WI38 (cell line): ENCODE measurements at regions not wholly inside any gene's neighbourhood (a gene's known extent, or its start where the extent isn't known, plus 50 kb on each side); places are given as distances from the start of the nearest gene placed in this dataset.

Source experiments
- H3K4me3 ChIP-seq: 2 replicates; pipeline ENCODE4 v1.5.1; 2011; ENCODE audit warnings: low read depth, mild to moderate bottlenecking, control low read depth, low read length
- TF ChIP-seq, protein P1 (sequence below): IDR thresholded peaks from 2 replicates; pipeline ENCODE4 v1.5.1; 2012; ENCODE audit warnings: low read depth, mild to moderate bottlenecking, control low read depth, low read length

GRCh38 chr4:157898836-157899605 is 273.8 kb downstream of the GASK1B start:
- H3K4me3 ChIP-seq = no peak overlapping the region
- TF ChIP-seq, protein P1, sequence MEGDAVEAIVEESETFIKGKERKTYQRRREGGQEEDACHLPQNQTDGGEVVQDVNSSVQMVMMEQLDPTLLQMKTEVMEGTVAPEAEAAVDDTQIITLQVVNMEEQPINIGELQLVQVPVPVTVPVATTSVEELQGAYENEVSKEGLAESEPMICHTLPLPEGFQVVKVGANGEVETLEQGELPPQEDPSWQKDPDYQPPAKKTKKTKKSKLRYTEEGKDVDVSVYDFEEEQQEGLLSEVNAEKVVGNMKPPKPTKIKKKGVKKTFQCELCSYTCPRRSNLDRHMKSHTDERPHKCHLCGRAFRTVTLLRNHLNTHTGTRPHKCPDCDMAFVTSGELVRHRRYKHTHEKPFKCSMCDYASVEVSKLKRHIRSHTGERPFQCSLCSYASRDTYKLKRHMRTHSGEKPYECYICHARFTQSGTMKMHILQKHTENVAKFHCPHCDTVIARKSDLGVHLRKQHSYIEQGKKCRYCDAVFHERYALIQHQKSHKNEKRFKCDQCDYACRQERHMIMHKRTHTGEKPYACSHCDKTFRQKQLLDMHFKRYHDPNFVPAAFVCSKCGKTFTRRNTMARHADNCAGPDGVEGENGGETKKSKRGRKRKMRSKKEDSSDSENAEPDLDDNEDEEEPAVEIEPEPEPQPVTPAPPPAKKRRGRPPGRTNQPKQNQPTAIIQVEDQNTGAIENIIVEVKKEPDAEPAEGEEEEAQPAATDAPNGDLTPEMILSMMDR = no peak

DNA sequence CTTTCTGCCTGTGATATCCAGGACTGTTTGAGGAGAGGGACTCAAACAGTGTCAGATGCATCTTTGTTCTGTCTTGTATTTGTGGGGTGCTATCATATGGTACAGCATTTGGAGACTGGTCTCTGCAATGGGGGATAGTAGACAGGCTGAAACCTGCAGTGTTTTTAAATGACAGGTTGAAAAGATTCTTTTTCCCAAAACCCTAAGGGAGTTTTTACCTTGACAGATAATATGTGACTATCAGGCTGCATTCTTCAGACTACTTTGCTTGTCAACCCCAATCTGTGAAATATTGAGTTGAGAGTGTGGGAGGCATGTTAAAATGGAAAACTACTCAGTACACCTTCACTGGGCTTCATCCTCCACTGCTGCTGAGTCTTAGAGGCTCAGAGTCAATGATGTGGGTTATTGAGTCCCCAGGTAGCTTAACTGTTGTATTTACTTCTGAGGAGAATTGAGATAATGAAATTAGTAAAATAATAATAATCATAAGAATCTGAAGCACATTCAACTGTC is 274.9 kb downstream of the GASK1B start:
- TF ChIP-seq, protein P1 = no peak
- H3K4me3 ChIP-seq = no peak overlapping the region

- TF ChIP-seq, protein P1 = no peak
- H3K4me3 ChIP-seq = no peak overlapping the region
These were observed 276.1 kb downstream of the GASK1B start for GRCh38 chr4:157896726-157897125.

GRCh38 chr4:157895205-157895604 is 277.6 kb downstream of the GASK1B start:
- TF ChIP-seq, protein P1 = no peak
- H3K4me3 ChIP-seq = no peak overlapping the region

DNA sequence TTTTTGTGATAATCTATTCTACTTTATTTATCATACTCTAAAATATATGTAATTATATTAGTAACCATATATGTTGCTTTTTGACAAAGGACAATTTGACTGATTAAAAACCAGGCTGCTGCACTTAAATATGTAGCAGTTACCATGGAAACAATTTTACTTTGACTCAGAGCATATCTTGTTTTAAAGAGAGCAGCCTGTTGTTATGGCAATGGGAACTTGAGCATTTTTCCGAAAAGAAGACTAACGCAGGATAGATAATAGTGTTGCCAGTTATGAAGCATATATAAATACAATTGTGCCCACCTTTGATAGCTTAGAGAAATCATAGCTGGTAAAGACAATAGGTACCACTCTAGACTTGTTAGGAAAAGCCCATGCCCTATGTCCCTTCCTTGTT is 283.0 kb downstream of the GASK1B start:
- TF ChIP-seq, protein P1 = no peak
- no peak overlapping the region for H3K4me3 ChIP-seq

DNA sequence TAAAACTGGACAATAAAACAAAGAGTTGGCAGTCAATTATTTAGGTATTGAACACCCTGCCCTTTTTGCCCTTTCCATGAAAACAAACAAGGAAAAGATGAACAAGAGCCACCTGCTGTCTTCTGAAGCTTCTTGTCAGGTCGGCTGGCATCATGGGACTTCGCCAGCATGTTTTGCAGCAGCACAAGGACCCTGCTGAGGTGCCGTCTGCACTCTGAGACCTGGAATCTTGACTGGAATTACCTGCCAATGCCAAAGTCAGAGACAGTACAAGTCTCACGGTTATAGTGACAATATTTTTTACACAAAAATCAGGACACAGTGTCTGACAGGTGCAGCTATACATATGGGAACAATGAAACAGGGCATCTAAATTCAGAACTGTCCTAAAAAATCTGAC is 284.5 kb downstream of the GASK1B start:
- TF ChIP-seq, protein P1 = no peak
- no peak overlapping the region for H3K4me3 ChIP-seq

DNA sequence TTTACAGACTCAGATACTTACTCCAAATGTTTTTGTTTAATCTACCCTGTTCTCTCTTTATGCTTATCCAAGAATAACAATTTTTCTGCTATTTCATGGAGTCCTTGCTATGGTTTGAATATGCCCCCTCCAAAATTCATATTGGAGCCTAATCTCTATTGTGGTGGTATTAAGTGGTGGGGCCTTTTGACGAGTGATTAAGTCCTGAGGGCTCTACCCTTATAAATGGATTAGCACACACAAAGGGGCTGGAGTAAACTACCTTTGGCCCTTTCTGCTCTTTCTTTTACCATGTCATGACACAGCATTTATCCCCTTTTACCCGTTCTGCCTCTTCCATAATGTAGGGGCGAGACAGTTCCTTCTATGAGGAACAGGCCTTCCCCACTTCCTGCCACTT is 285.5 kb downstream of the GASK1B start:
- TF ChIP-seq, protein P1 = no peak
- H3K4me3 ChIP-seq = no peak overlapping the region
